Superior temporal gyrus (tissue), 1 donor: ENCODE measurements at regions not wholly inside any gene's neighbourhood (a gene's known extent, or its start where the extent isn't known, plus 50 kb on each side); places are given as distances from the start of the nearest gene placed in this dataset.
"Not testable (repeated sequence)": the region's sequence is repeated elsewhere in the genome, so short reads cannot be mapped to it uniquely, and the experiment has no call there.

ENCODE experiments used
- DNase-seq: peaks from one replicate; pipeline ENCODE4 v3.0.0-alpha.2; 2016; ENCODE audit errors: extremely low spot score

DNA sequence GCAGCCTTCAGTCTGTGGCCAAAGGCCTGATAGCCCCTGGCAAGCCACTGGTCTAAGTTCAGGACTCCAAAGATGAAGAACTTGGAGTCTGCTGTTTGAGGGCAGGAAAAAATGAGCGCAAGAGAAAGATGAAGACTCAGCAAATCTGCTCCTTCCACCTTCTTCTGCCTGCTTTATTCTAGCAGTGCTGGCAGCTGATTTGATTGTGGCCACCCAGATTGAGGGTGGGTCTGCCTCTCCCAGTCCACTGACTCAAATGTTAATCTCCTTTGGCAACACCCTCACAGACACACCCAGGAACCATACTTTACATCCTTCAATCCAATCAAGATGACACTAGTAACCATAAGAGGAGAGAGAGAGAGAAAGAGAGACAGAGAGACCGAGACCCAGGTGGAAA lies 127.6 kb downstream of the UTP18 start:
- DNase-seq: no peak

DNA sequence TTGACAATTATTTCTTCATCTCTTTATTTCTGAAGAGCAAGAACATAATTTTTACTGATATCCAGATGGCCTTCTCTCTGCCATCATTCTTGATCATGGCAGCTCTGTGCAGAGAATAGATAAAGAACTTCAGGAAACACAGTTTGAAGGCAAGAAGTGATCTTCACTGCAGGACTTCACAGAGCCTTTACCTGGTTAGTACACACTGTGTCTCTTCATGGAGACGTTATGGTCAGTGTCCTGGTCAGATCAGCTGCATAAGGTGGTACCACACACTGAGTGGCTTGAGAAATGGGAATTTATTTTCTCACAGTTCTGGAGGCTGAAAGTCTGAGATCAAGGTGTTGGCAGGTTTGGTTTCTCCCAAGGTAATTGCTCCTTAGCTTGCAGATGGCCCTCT lies 129.5 kb downstream of the UTP18 start:
- no peak for DNase-seq

DNA sequence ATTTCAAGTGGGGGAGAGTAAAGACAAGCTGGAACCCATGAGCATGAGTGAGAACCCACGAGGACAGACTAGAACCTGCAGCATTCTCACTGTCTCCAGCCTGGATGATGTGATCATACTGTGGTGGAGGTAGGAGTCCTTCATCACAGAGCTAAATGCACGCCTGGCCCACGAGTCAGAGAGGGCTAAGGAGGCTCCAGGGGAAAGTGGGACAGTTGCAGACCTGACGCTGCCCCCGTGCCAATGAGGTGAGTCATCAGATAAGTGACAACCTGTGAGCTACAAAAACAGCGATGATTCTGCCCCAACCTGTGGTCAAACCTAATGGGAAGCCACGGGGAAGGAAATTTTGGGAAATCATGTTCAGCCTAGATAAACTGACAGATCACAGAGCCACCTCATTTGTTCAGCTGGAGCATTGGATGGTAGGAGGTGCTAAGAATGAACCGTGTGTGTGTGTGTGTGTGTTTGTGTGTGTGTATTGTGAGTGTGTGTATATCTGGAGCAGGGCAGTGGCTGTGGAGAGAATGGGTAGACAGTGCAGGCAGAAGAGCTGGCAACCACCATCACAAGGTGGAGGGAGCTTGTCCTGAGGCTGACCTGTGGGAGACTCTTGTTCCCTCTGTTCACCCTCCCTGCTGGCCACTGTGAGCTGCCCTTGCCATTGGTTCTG lies 131.8 kb downstream of the UTP18 start:
- no peak for DNase-seq

DNA sequence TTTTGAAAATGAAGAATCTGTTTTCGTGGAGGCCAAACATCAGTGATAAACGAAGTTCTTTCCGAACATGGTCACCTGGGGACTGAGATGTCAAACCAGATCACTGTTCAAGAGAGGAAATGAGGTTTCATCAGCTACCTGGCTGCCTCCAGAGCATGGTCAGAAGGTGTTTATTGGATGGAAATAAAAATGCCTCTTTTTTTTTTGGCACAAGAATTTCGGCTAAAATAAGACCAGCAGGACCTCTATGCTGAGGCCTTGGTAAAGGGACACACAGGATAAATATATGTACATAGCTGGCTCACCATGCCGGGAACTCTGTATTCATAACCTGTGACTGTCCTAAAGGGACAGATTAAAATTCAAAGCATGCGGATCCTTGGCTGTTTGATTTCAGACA lies 135.3 kb downstream of the UTP18 start:
- DNase-seq: no peak

DNA sequence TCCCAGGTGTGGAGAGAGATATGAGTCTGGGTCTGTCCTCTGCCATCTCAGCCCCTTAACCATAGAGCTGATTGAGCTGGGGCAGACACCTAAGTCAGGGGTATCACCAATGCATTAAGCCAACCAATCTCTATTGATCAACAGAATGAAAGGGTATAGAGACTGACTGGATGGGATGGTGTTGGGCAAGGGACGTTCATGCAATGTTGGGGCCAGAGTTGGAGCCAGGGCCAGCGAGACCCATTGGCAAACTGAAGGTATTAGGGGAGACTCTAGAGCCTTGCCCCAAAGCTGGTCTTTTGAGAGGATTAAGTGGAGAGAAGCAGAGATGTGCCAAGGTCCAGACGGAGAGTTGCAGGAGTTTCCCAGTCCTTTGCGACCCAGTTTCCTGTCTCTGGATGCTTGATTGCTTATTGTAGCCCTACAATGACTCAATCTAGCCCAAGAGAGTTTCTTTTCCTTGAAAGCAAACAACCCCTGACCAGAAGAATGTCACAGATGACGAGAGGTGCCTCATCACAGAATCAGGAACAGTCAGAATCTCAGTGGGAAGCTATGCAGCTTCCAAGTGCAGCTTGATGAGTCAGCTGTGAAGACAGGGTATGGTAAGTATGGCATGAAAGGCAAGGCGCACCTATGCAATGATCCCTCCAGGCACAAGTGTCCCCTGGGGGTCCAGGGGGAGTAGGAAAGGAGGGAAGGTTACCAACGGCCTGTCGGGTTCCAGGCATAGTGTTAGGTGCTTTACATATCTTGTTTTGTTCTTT lies 137.2 kb downstream of the UTP18 start:
- DNase-seq: no peak

DNA sequence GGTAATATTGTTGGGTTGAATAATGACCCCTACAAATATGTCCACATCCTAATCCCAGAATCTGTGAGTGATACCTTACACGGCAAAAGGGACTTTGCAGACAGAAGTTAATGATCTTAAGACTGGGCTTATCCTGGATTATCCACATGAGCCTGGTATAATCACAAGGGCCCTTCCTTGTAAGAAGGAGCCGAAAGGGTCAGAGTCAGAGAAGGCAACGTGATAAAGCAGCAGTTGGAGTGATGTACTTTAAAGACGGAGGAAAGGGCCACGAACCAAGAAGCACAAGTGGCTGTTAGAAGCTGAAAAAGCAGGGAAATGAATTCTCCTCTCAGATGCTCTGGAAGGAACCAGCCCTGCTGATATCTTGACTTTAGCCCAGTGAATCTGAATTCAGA lies 137.8 kb downstream of the UTP18 start:
- no peak for DNase-seq

DNA sequence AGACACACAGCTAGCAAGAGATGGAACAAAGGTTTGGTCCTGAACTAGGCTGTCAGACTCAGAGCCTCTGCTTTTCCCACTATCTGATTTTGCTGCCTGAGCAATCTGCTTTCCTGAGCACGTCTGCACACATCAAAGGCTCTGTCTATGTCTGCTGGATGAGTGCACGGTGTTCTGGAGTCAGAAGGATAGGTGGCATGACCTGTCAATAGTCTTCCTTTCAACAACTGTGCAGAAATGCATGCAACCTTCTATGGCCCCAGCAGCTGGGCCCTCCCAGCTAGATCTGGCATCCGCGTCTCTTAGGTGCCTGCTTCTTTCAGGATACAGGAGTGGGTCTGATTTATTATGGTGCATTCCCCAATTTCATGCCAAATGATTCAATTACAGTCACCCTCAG lies 138.3 kb downstream of the UTP18 start:
- no peak for DNase-seq

DNA sequence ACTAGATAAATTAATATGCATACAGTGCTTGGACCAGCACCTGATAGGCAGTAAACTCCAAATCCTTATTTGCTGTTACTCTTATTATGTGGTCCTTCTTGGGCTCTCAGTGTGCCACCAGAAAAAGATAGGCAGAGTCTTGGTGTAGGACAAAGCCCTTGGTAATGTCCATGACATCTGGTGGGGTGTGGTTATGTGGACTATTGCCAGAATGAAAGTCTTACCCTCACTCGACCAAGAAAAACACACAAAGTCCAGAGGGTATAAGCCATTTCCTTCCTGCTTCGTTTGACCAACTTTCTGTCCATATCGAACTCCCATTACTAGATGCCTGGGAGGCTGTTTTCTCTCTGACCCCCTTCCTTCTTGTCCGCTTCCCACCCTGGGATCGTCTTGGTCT lies 140.9 kb downstream of the UTP18 start:
- no peak for DNase-seq

DNA sequence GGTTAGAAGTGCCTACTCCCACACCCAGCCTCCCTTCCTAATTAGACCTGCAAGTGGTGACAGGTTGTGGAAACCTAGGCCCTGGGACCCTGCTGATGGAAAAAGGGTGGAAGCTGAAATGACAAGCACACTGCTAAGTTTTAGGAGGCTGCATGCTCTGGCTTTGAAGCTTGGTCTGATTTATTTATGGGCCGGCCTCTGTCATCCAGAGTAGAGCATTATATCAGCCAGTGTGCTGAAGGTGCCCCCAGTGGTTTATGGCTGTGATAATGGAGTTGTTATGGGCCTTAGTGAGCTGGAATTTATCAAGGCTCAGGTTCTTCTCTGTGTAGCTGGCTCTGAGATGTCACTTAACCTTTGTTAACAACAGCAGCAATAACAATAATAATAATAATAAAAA lies 142.6 kb downstream of the UTP18 start:
- DNase-seq: no peak

DNA sequence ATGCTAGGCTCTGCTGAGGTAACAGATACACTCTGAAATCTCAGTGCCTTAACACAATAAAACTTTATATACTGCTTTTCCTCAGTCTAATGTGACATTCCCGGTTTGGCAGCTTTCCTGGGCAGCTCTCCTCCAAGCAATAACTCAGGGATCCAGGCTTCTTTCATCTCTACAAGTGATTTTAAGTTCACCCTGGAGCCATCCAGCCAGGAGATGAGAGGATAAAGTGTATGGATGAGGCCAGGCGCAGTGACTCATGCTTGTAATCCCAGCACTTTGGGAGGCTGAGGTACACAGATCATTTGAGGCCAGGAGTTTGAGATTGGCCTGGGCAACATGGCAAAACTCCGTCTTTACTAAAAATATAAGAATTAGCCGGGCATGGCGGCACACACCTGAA lies 147.2 kb downstream of the UTP18 start:
- DNase-seq: no peak

DNA sequence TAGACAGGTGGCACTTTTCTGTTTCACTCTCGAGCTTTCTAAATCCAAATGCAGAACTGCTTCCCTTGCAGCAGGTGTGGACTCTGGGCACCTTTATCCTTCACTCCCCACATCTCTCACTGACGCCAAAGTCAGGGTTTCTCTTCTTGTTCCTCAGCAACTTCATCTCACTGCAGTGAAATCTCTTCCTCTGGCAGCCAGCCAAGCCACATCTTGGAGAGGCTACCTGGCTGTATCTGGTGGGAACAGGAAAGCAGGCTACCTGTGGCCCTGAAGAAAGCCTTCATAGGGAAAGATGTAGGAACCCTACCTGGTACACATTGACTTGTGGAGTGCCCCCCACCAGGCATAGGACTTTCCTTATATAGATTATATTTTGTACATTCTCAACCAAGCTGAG lies 159.1 kb downstream of the UTP18 start:
- DNase-seq: no peak

DNA sequence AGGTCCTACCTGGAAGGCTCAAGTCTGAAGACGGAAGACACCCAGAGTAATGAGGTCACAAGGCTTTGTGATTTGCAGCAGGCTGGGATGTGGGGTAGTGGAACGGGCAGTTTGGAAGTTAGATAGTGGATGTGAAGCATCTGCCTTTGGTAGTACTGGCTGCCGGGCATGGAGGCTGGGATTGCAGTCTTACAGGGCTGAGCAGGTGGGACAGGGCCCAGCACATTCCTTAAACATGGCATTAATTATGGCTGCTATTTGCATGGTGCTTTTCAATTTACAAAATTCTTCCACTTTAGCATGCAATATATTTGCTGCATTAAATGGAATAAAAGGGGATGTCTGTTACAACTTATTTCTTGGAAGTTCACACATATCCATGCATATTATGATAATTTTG lies 161.2 kb downstream of the UTP18 start:
- no peak for DNase-seq

DNA sequence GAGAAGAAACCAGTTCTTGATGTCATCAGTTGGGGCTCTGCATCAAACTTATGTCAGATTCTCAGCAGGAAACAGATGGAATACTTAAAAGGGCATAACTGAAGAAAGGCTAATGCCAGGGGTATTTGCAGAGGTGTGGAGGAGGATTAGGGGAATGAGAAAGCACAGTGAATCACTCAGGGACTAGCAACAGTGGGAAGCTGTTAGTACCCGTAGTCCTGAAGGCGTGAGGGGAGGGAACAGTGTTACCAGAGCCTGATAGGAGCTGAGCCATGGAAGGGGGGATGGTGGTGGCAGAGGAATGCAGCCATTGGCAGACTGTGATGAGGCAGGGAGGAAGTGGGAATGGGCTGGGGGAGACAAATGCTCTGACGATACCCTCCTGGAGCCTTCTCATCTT lies 162.3 kb downstream of the UTP18 start:
- no peak for DNase-seq

DNA sequence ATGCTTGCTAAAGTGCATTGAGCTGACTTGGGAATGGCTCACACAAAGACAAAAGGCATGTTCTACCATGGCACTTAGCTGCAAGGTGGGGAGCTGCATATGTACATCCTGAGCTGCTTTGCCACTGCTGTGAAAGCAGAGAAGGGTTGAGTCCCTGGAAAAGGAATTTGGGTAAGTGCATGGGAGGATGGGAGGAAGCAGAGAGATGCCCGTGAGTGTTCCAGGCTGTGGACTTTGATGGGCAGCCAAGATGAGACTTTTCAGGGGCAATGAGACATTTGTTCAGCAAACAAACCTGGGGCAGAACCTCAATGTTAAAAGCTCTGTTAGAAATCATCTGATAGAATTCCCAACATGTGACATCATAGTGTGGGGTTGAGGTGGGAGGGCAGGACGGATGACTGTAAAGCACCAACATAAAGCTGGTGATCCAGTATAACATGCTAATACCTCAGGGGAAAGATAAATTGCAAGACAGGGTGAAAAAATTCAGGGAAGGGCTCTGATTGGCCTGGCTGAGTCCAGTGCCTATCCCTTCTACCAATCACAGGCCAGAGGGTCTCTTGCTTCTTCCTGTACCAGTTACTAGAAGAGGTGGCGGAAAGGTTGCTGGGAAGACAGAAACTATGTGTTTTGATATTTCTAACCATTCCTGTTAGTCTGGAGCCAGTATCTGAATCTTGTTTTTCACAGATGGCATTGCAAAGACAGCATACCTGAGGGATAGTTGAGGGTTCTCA lies 163.2 kb downstream of the UTP18 start:
- DNase-seq: no peak

DNA sequence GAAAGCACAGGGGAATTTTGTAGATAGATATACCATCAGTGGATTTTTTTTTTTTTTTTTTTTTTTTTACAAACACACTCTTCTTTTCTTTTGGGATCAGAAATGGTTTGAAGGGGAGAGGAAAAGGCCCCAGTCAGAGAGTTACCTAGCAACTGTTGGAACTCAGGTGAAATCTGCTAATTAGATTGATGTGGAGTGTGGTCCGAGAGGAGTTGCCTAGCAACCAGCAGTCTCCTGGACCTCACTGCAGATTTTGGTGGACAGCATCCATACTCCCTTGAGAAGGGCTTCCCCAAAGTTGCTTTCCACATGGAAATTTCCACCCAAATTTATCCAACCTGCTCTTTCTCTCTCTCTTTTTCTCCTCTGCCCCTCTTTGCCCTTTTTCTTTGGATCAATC lies 165.4 kb downstream of the UTP18 start:
- DNase-seq: no peak

DNA sequence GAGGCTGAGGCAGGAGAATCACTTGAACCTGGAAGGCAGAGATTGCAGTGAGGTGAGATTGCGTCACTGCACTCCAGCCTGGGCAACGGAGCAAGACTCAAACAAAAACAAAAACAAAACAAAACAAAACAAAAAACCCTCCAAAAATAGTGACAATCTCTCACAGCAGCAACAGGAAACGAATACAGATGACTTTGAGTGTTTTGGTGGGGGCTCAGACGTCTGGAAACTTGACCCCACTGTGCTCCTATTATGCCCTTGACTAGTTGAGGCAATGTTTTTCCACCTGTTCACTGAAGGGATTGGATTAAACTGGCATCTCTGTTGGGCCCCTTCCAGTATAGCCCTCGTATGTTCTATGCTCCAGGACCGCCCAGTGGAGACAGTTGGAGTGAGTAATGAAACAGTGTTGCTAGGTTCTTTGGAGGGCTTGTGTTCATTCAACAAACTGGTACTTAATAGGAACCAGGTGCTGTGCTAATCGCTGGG lies 167.0 kb downstream of the UTP18 start:
- no peak for DNase-seq

DNA sequence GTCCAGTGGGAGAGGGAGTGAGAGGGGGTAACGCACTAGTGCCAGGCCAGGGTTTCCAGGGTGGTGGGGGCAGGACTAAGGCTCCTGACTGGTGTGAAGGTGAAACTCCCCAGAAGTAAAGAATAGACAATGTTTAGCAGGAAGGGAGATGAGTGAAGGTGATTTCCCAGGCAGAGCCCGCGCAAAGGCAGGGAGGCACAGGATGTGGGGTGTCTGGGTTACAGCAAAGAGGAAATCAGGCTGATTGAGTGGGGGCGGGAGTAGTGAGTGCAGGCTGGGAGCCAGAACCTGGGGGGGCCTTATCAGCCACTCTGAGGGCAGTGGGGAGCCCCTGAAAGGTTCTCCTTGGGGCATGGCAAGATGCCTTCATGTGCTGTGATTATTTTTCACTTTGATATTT lies 167.5 kb downstream of the UTP18 start:
- no peak for DNase-seq

DNA sequence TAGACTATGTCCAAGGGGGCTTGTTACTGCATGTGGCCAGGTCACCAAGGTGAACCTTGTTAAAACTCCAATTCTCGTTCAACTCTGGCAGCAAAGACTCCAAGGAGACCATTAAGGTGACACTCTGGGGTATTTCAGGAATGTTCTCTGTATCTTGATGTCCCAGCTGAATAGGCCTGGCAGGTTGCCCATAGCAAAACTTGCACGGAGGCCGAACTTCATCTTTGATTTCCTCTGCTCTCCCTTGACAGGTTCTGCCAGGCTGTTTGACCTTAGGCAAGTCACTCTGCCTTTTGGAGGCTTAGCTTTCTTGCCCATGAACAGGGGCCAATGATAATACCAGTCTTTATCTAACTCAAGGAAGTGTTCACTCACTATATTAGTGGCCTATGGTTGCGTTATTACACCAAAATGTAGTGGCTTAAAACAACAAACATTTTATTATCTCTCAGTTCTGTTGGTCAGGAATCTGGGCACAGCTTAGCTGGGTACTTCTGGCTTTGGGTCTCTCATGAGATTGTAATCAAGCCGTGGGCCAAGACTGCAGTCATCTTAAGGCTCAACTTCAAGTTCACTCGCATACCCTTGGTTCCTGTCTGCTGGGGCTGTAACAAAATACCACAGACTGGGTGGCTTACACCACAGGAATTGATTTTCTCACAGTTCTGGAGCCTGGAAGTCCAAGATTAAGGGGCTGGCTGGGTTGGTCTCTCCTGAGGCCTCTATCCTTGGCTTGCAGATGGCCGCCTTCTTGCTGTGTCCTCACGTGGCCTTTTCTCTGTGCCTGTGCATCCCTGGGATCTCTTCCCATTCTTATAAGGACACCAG lies 168.5 kb downstream of the UTP18 start:
- no peak for DNase-seq

DNA sequence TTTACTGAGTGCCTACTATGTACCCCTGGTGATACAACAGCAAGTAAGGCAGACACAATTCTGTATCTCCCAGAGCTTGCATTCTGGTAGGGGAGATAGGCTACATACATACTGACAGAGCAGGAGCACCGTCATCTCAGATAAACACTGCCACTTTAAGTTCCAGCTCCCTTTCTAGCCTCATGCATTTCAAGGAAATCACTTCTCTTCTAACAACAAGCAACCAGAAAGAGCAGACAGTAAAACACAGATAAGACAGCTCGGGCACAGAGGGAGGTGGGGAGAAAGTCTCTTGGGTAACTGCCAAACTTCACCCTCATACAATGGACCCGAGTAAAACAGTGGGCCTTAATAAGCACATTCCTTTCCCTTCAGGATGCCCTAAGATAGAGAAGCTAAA lies 169.6 kb downstream of the UTP18 start:
- DNase-seq: not testable (repeated sequence)

DNA sequence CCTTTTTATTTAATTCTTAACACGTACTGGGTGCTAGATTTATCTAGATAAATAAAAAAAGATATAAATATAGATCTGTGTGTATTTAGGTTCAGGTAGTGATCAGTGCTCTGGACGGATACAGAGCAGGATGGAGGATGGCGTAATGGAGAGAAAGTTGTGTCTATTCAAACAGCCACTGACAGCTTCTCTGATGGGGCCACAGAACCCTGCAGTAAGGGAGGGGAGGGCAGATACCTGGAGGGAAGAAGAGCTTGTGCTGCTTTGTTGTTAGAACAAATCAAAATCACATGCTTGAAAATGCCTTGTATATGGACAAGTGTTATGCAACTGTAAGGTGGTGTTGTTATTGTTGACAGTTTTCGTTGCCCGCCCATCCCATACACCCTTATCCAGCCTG lies 170.2 kb downstream of the UTP18 start:
- DNase-seq: no peak

DNA sequence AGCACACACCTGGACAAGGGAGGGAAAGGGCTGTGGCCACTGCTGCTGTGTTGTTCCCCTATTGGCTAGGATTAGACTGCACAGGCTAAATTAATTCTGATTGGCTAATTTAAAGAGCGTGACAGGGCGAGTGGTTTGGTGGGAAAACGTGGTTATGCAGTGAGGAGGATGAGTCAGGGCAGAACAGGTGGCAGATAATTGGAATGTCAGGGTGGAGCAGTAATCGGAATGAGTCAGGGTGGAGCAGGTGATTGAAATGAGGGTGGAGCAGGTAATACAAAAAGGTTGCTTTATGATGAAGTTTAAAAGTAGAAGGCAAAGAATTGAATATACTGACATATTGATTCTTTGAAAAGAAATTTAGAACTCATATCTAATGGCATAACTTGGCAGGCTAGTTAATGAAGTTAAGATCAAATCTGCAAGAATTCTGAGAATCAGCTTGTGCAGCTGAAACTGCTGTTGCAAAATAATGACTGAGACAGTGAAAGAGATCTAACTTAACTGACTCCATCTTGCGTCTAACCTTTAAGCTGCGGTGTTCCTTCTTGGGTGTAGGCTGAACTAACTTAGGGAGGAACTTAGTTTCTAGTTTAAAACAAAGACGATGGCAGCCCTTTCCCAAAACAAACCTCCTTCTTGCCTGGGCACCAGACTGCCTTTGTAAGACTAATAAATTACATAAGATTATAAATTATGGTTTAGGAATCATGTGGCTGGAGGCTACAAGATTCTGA lies 174.3 kb downstream of the UTP18 start:
- DNase-seq: no peak
